GM12891 (cell line): ENCODE measurements at regions not wholly inside any gene's neighbourhood (a gene's known extent, or its start where the extent isn't known, plus 50 kb on each side); places are given as distances from the start of the nearest gene placed in this dataset.
"Not testable (repeated sequence)": the region's sequence is repeated elsewhere in the genome, so short reads cannot be mapped to it uniquely, and the experiment has no call there.

Source experiments
- POLR2A ChIP-seq: IDR thresholded peaks from 2 replicates; pipeline ENCODE4 v1.6.1; 2011; ENCODE audit warnings: low read depth, low read length, control low read depth
- SPI1 ChIP-seq: IDR thresholded peaks from 2 replicates; pipeline ENCODE4 v1.6.1; 2011; ENCODE audit warnings: low read depth, low read length, control low read depth

DNA sequence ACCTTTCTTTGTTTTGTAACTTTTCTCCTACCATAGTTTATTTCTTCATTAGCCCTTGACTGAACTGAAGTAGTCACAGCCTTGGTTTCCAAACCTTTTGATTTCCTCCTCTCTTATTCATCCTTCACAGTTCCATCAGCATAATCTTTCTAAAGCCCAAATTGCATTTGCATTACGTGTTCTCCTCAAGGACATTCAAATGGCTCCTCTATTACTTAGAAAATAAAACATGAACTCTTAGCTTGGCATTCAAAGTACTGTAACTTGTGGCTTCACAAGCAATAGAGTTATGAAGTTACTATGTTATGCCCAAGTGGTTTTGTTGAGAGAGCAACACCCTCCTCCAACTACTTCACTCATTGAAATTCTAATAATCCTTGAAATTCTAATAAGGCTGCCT lies 840.0 kb downstream of the TTLL7 start:
- TF ChIP-seq POLR2A, SPI1: not testable (repeated sequence)
